PC-3 (cell line): ENCODE measurements at regions not wholly inside any gene's neighbourhood (a gene's known extent, or its start where the extent isn't known, plus 50 kb on each side); places are given as distances from the start of the nearest gene placed in this dataset.

Source experiments
- EZH2 ChIP-seq: fragments of 300-600 bp; sonication (generic); IDR thresholded peaks from one replicate; pipeline ENCODE4 v1.6.1; 2017; ENCODE audit warnings: antibody characterized with exemption, mild to moderate bottlenecking, low read length; ENCODE audit not compliant: unreplicated experiment
- TF ChIP-seq, protein P1 (sequence below): fragments of 300-600 bp; sonication (generic); conservative IDR thresholded peaks from 2 replicates; pipeline ENCODE4 v1.5.1; 2017; ENCODE audit warnings: antibody characterized with exemption, low read depth, mild to moderate bottlenecking, low read length

DNA sequence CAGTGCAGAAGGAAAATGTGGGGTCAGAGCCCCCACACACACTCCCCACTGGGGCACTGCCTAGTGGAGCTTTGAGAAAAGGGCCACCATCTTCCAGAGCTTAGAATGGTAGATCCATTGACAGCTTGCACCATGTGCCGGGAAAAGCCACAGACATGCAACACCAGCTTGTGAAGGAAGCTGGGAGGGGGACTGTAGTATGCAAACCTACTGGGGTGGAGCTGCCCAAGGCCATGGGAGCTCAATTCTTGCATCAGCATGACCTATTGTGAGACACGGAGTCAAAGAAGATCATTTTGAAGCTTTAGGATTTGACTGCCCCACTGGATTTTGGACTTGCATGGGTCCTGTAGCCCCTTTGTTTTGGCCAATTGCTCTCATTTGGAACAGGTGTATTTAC lies 142.8 kb upstream of the ARHGEF9 start:
- TF ChIP-seq, protein P1, sequence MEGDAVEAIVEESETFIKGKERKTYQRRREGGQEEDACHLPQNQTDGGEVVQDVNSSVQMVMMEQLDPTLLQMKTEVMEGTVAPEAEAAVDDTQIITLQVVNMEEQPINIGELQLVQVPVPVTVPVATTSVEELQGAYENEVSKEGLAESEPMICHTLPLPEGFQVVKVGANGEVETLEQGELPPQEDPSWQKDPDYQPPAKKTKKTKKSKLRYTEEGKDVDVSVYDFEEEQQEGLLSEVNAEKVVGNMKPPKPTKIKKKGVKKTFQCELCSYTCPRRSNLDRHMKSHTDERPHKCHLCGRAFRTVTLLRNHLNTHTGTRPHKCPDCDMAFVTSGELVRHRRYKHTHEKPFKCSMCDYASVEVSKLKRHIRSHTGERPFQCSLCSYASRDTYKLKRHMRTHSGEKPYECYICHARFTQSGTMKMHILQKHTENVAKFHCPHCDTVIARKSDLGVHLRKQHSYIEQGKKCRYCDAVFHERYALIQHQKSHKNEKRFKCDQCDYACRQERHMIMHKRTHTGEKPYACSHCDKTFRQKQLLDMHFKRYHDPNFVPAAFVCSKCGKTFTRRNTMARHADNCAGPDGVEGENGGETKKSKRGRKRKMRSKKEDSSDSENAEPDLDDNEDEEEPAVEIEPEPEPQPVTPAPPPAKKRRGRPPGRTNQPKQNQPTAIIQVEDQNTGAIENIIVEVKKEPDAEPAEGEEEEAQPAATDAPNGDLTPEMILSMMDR, result no peak
- TF ChIP-seq EZH2, result no peak
